ENCODE measurements at regions not wholly inside any gene's neighbourhood (a gene's known extent, or its start where the extent isn't known, plus 50 kb on each side); places are given as distances from the start of the nearest gene placed in this dataset.

DNA sequence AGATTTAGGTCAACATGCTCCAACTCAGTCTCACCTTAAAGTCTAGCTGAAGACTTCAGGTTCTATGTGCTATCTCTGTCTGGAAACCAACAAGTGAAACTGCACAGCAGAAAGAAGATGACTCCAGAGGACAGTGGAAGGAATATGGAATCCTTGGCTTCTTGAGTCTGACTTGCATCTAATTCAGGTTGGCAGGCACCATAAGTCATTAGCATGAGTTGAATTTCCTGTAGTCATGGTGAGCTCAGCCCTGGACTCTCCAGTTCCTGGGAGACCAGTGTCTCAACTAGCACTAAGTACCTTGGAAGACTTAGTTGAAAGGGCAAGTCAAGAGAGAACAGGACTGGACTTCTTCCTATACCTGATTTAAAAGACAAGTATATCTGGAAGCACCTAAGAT lies 129.7 kb downstream of the DTWD1 start:
- H3K4me3 ChIP-seq (ENCODE audit: low read length in 2 of 2), result no peak overlapping the region
- H3K4me1 ChIP-seq (ENCODE audit: control insufficient read depth, insufficient read depth, low read length), result no peaks in the 10 kb centered on the region
- H3K27me3 ChIP-seq (ENCODE audit: control insufficient read depth in 1 of 2, insufficient read depth in 2 of 2, low read length in 2 of 2), result no peaks in the 10 kb centered on the region
- no peak overlapping the region for H3K9ac ChIP-seq (ENCODE audit: low read length in 2 of 2)
- no peaks in the 10 kb centered on the region for H3K9me3 ChIP-seq (ENCODE audit: control insufficient read depth in 2 of 2, low read length in 2 of 2)
- no peaks in the 10 kb centered on the region for H3K36me3 ChIP-seq (ENCODE audit: control insufficient read depth in 2 of 2, insufficient read depth in 2 of 2, low read length in 2 of 2)
- no peak overlapping the region for H3K27ac ChIP-seq (ENCODE audit: low read length)

DNA sequence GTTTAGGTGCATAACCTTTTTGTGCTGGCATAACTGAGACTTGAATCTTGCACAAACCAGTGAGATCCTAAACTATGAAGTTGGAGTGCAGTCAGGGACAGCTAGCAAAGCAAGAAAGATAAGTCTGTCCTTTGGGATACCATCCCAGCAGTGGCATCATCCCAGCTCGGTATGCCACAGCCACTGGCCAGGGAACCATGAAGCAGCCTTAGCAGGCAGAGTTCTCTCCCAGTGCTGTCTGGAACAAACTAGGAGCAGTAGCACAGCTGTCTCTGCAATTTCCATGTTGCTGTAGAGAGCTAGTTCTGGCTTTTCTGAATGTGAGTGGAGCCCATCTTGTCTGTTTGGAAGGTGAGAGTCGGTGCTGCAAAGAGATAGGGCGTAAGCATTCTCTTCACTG lies 130.3 kb downstream of the DTWD1 start:
- no peak overlapping the region for H3K4me3 ChIP-seq (ENCODE audit: low read length in 2 of 2)
- H3K9me3 ChIP-seq (ENCODE audit: control insufficient read depth in 2 of 2, low read length in 2 of 2), result no peaks in the 10 kb centered on the region
- no peaks in the 10 kb centered on the region for H3K27me3 ChIP-seq (ENCODE audit: control insufficient read depth in 1 of 2, insufficient read depth in 2 of 2, low read length in 2 of 2)
- H3K36me3 ChIP-seq (ENCODE audit: control insufficient read depth in 2 of 2, insufficient read depth in 2 of 2, low read length in 2 of 2), result no peaks in the 10 kb centered on the region
- no peaks in the 10 kb centered on the region for H3K4me1 ChIP-seq (ENCODE audit: control insufficient read depth, insufficient read depth, low read length)
- no peak overlapping the region for H3K27ac ChIP-seq (ENCODE audit: low read length)
- H3K9ac ChIP-seq (ENCODE audit: low read length in 2 of 2), result no peak overlapping the region

DNA sequence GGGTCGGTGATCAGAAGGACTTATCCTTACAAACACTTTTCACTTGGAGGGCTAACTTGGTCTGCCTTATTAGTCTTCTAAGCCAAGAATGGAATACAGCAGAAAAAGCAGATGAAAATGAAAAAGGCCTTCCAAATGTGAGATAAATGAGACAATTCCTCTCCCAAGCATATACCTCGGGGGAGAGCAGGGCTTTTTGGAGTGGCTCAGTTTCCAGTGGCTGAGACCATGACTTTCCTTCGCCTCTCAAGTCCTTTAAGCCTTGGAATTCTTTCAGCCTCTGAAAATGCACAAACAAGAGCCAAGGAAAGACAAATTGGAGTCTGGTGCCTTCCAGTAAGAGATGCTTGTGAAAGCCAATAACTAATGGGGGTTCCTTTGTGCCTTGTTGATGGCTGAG lies 130.9 kb downstream of the DTWD1 start:
- Histone ChIP-seq H3K4me3 (ENCODE audit: low read length in 2 of 2) (no peak overlapping the region), H3K36me3 (ENCODE audit: control insufficient read depth in 2 of 2, insufficient read depth in 2 of 2, low read length in 2 of 2) (no peaks in the 10 kb centered on the region), H3K9me3 (ENCODE audit: control insufficient read depth in 2 of 2, low read length in 2 of 2) (no peaks in the 10 kb centered on the region), H3K9ac (ENCODE audit: low read length in 2 of 2) (no peak overlapping the region), H3K27me3 (ENCODE audit: control insufficient read depth in 1 of 2, insufficient read depth in 2 of 2, low read length in 2 of 2) (no peaks in the 10 kb centered on the region), H3K4me1 (ENCODE audit: control insufficient read depth, insufficient read depth, low read length) (no peaks in the 10 kb centered on the region), H3K27ac (ENCODE audit: low read length) (no peak overlapping the region)

GRCh38 chr15:49752517-49752916 lies 131.7 kb downstream of the DTWD1 start:
- H3K36me3 ChIP-seq (ENCODE audit: control insufficient read depth in 2 of 2, insufficient read depth in 2 of 2, low read length in 2 of 2), result no peaks in the 10 kb centered on the region
- no peaks in the 10 kb centered on the region for H3K4me1 ChIP-seq (ENCODE audit: control insufficient read depth, insufficient read depth, low read length)

DNA sequence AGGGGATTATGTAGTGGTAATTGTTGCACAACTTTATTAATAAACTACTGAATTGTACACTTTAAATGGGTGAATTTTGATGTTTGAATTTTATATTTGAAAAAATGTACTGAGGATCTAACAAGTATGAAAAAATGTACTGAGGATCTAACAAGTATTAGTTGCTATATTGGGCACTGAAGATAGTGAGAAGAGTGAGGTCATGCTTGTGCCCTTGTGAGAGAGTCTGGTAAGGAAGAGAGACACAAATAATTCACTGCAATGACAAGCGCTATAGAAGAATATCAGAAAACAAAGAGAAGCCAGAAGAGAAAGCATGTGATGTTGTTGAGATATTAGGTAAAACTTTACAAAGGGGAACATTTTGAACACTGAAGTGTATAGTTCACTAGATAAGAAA lies 137.6 kb downstream of the DTWD1 start:
- Histone ChIP-seq H3K9me3 (ENCODE audit: control insufficient read depth in 2 of 2, low read length in 2 of 2) (peaks cover 10 to 15% of the 10 kb centered on the region in 2 donors), H3K4me1 (ENCODE audit: control insufficient read depth, insufficient read depth, low read length) (no peaks in the 10 kb centered on the region), H3K9ac (ENCODE audit: low read length in 2 of 2) (no peak overlapping the region), H3K4me3 (ENCODE audit: low read length in 2 of 2) (no peak overlapping the region), H3K27me3 (ENCODE audit: control insufficient read depth in 1 of 2, insufficient read depth in 2 of 2, low read length in 2 of 2) (no peaks in the 10 kb centered on the region), H3K27ac (ENCODE audit: low read length) (no peak overlapping the region), H3K36me3 (ENCODE audit: control insufficient read depth in 2 of 2, insufficient read depth in 2 of 2, low read length in 2 of 2) (no peaks in the 10 kb centered on the region)

More at GRCh38 chr15:49752517-49752916, 131.7 kb downstream of the DTWD1 start:
- no peaks in the 10 kb centered on the region for H3K27me3 ChIP-seq (ENCODE audit: control insufficient read depth in 1 of 2, insufficient read depth in 2 of 2, low read length in 2 of 2)
- H3K9me3 ChIP-seq (ENCODE audit: control insufficient read depth in 2 of 2, low read length in 2 of 2), result no peaks in the 10 kb centered on the region
- no peak overlapping the region for H3K27ac ChIP-seq (ENCODE audit: low read length)
- H3K4me3 ChIP-seq (ENCODE audit: low read length in 2 of 2), result no peak overlapping the region
- H3K9ac ChIP-seq (ENCODE audit: low read length in 2 of 2), result no peak overlapping the region

- Histone ChIP-seq H3K9ac (ENCODE audit: low read length in 2 of 2) (no peak overlapping the region), H3K9me3 (ENCODE audit: control insufficient read depth in 2 of 2, low read length in 2 of 2) (peaks cover 10 to 16% of the 10 kb centered on the region in 2 donors), H3K4me3 (ENCODE audit: low read length in 2 of 2) (no peak overlapping the region), H3K27ac (ENCODE audit: low read length) (no peak overlapping the region), H3K4me1 (ENCODE audit: control insufficient read depth, insufficient read depth, low read length) (no peaks in the 10 kb centered on the region), H3K36me3 (ENCODE audit: control insufficient read depth in 2 of 2, insufficient read depth in 2 of 2, low read length in 2 of 2) (no peaks in the 10 kb centered on the region), H3K27me3 (ENCODE audit: control insufficient read depth in 1 of 2, insufficient read depth in 2 of 2, low read length in 2 of 2) (no peaks in the 10 kb centered on the region)
These were observed 138.0 kb downstream of the DTWD1 start for GRCh38 chr15:49758856-49759255.

DNA sequence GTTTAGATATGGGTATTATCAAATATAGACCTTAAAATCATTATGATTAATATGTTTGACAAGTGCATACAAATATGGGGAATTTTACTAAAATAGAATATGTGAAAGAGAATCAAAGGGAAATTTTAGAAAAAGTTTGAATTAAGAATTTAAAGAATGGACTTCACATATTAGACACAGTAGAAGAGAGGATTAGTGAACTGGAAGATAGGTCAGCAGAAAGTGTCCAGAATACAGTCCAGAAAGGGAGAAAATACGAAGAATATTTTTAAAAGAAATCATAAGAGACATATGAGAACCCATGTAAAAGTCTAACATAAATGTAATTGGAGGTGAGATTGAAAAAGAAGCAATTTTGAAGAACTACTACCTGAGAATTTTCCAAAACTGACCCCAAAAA lies 139.9 kb downstream of the DTWD1 start:
- H3K9ac ChIP-seq (ENCODE audit: low read length in 2 of 2), result no peak overlapping the region
- H3K4me3 ChIP-seq (ENCODE audit: low read length in 2 of 2), result no peak overlapping the region
- no peak overlapping the region for H3K27ac ChIP-seq (ENCODE audit: low read length)
- no peaks in the 10 kb centered on the region for H3K36me3 ChIP-seq (ENCODE audit: control insufficient read depth in 2 of 2, insufficient read depth in 2 of 2, low read length in 2 of 2)
- H3K4me1 ChIP-seq (ENCODE audit: control insufficient read depth, insufficient read depth, low read length), result no peaks in the 10 kb centered on the region
- H3K27me3 ChIP-seq (ENCODE audit: control insufficient read depth in 1 of 2, insufficient read depth in 2 of 2, low read length in 2 of 2), result no peaks in the 10 kb centered on the region
- peaks cover 10 to 21% of the 10 kb centered on the region in 2 donors for H3K9me3 ChIP-seq (ENCODE audit: control insufficient read depth in 2 of 2, low read length in 2 of 2)

GRCh38 chr15:49769225-49769624 lies 148.4 kb downstream of the DTWD1 start:
- H3K27ac ChIP-seq (ENCODE audit: low read length), result no peak overlapping the region
- no peak overlapping the region for H3K4me3 ChIP-seq (ENCODE audit: low read length in 2 of 2)
- peaks cover 3 to 6% of the 10 kb centered on the region in 2 donors for H3K9me3 ChIP-seq (ENCODE audit: control insufficient read depth in 2 of 2, low read length in 2 of 2)
- H3K9ac ChIP-seq (ENCODE audit: low read length in 2 of 2), result no peak overlapping the region
- H3K27me3 ChIP-seq (ENCODE audit: control insufficient read depth in 1 of 2, insufficient read depth in 2 of 2, low read length in 2 of 2), result no peaks in the 10 kb centered on the region
- H3K36me3 ChIP-seq (ENCODE audit: control insufficient read depth in 2 of 2, insufficient read depth in 2 of 2, low read length in 2 of 2), result no peaks in the 10 kb centered on the region
- H3K4me1 ChIP-seq (ENCODE audit: control insufficient read depth, insufficient read depth, low read length), result no peaks in the 10 kb centered on the region

DNA sequence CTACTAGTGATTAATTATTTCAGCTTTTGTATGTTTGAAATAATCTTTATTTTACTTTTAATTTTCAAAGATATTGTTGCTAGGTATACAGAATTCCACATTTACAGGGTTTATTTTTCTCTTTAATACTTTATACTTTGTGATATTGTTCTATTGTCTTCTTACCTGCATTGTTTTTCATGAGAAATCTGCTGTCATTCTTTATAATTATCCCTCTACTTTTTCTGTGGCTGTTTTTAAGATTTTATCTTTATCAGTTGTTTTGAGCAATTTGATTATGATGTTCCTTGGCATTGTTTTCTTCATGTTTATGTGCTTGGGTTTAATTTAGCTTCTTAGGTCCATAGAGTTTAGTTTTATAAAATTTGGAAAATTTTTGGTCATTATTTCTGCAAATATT lies 168.6 kb downstream of the DTWD1 start:
- Histone ChIP-seq H3K9ac (ENCODE audit: low read length in 2 of 2) (no peak overlapping the region), H3K9me3 (ENCODE audit: control insufficient read depth in 2 of 2, low read length in 2 of 2) (no peaks in the 10 kb centered on the region), H3K4me3 (ENCODE audit: low read length in 2 of 2) (no peak overlapping the region), H3K27me3 (ENCODE audit: control insufficient read depth in 1 of 2, insufficient read depth in 2 of 2, low read length in 2 of 2) (no peaks in the 10 kb centered on the region), H3K4me1 (ENCODE audit: control insufficient read depth, insufficient read depth, low read length) (no peaks in the 10 kb centered on the region), H3K36me3 (ENCODE audit: control insufficient read depth in 2 of 2, insufficient read depth in 2 of 2, low read length in 2 of 2) (no peaks in the 10 kb centered on the region), H3K27ac (ENCODE audit: low read length) (no peak overlapping the region)

DNA sequence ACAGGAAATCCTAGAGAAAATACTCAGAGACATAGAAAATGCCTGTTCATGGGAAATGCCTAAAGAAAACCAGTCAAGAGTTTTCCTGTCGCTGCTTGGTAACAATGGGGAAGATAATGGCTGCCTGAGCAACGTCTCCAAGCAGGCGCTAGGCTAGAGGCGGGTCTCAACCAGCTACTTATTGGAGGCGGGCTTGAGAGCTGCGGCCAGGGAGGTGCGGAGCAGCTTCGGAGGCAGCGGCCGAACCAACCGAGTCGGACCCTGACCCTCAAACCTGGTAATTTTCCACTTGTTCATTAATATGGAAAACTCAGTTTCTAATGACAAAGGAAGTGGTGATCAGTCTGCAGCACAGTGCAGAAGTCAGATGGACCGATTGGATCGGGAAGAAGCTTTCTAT lies 173.1 kb downstream of the DTWD1 start:
- no peak overlapping the region for H3K4me3 ChIP-seq (ENCODE audit: low read length in 2 of 2)
- H3K27ac ChIP-seq (ENCODE audit: low read length), result no peak overlapping the region
- no peak overlapping the region for H3K9ac ChIP-seq (ENCODE audit: low read length in 2 of 2)
- H3K27me3 ChIP-seq (ENCODE audit: control insufficient read depth in 1 of 2, insufficient read depth in 2 of 2, low read length in 2 of 2), result no peaks in the 10 kb centered on the region
- no peaks in the 10 kb centered on the region for H3K36me3 ChIP-seq (ENCODE audit: control insufficient read depth in 2 of 2, insufficient read depth in 2 of 2, low read length in 2 of 2)
- H3K4me1 ChIP-seq (ENCODE audit: control insufficient read depth, insufficient read depth, low read length), result no peaks in the 10 kb centered on the region
- no peaks in the 10 kb centered on the region for H3K9me3 ChIP-seq (ENCODE audit: control insufficient read depth in 2 of 2, low read length in 2 of 2)

GRCh38 chr15:49801796-49802195 lies 180.9 kb downstream of the DTWD1 start:
- H3K27me3 ChIP-seq (ENCODE audit: control insufficient read depth in 1 of 2, insufficient read depth in 2 of 2, low read length in 2 of 2), result no peaks in the 10 kb centered on the region
- no peaks in the 10 kb centered on the region for H3K36me3 ChIP-seq (ENCODE audit: control insufficient read depth in 2 of 2, insufficient read depth in 2 of 2, low read length in 2 of 2)
- no peaks in the 10 kb centered on the region for H3K4me1 ChIP-seq (ENCODE audit: control insufficient read depth, insufficient read depth, low read length)
- H3K4me3 ChIP-seq (ENCODE audit: low read length in 2 of 2), result no peak overlapping the region
- H3K27ac ChIP-seq (ENCODE audit: low read length), result no peak overlapping the region
- peaks cover 0 to 2% of the 10 kb centered on the region in 2 donors for H3K9me3 ChIP-seq (ENCODE audit: control insufficient read depth in 2 of 2, low read length in 2 of 2)
- H3K9ac ChIP-seq (ENCODE audit: low read length in 2 of 2), result no peak overlapping the region

All from stomach smooth muscle (tissue), 2 donors.